HG03354 (cell line): ENCODE measurements at regions not wholly inside any gene's neighbourhood (a gene's known extent, or its start where the extent isn't known, plus 50 kb on each side); places are given as distances from the start of the nearest gene placed in this dataset.

Experiments used
- ATAC-seq: cut with Tn5 transposase; IDR thresholded peaks from one replicate; pipeline ENCODE4 v1.9.1; 2021; ENCODE audit warnings: mild to moderate bottlenecking; ENCODE audit not compliant: unreplicated experiment, poor library complexity, severe bottlenecking

DNA sequence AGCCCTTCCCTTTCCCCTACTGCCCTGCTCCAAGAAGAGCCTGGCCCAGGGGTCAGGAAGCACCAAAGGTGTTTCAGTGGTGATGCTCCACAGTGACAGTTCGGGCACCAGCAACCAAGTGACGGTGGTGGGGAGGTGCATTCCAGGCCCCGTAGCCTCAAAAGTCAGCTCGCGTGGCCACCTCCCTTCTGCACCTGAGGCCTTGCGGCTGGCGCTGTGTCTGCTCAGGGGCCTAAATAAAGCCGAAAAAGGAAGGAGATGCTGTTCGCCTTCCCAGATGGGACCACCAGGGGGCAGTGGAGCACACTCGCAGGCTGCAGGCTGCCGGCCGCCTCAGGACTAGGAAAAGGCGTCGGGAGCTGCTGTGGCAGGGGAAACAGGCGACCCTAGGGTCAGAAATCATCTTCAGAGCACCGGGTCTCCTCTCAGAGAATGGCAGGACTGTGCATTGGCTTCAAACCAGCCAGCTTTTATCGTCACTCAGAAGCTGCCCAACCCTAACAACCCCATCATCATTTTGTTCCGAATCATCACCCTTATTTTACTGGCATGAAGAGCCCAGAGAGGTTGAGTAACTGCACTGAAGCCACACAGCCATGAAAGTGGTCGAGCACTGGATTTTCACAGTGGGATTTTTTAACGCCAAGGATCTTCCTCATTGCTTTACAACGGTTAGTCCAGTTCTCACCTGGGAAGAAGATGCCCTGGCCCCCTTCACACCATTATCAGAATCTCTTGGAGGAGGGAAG lies 213.0 kb upstream of the CELF4 start:
- ATAC-seq = peak; percentile 88

DNA sequence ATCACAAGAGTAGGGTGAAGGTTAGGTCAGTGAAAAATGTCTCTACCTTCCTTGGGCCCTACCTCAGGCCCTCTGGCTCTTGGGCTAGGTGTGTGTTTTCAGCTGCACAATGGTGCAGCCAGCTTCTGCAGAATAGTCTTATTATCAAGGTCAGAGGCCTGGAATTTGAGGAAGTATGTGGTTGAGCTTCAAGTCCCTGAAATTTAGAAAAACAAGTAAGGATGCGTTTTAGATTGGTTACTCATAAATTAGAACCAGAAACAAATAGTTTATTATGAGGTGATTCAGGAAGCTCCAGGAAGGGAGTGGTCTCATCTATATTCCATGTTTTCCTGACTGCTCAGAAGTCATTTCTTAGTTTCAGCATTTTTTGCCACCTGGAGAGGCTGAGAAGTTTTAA lies 204.2 kb upstream of the CELF4 start:
- ATAC-seq = no peak

DNA sequence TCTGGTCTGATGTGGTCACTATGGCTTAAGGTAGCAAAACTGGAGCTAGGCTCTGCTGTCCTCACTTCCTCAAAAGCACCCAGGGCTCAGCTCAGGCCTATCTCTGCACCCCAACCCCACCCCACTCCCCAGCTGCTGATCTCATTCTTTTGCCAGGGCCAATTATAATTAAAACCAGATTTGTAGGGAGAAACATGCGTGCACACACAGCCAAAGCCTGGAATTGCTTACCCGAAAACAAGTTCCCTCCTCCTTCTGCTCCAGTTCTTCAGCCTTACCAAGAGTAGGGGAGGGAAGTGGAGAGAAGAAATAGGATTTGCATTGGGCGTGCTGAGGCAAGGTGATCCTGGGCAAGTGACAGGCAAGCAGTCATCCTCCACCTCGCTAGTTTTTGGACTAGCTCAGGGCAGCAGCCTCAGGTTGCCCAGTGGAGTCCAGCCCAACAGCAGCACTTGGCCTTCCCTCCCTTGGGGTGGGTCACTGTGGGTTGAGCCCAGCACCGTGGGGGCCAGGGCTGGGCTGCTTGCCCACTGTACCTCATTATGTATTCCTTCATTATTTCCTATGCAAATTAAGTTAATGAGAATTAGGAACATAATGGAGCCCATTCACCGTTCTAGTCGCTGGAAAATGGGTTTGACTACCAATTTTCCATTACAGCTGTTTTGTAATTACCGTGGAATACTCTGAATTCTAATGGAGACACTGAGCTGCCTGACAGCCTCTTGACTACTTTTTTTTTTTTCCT lies 199.1 kb upstream of the CELF4 start:
- no peak for ATAC-seq

DNA sequence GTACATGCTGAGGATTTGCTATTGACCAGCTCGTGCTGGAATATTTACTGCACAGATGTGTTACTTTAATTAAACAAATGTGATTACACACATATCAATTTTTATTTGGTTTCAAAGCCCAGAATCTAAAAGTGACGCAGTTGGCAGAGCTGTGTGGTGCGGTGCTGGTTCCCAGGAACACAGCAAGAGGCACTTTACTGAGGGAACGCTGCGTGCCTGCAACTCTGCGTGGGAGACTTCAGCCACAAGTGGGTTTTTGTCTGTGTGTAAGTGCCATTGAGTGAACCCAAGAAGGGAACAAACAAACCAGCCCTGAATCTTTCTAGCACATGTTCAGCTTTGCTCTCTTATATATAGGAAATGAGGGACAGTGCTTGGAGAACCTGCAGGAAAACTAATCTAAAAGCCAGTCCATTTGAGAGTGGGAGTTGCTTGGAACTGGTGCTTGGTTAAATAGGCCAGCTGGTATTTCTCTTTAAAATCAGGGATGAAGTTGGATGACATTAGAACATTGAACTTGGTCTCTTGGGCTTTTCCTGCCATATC lies 196.6 kb upstream of the CELF4 start:
- ATAC-seq = no peak

DNA sequence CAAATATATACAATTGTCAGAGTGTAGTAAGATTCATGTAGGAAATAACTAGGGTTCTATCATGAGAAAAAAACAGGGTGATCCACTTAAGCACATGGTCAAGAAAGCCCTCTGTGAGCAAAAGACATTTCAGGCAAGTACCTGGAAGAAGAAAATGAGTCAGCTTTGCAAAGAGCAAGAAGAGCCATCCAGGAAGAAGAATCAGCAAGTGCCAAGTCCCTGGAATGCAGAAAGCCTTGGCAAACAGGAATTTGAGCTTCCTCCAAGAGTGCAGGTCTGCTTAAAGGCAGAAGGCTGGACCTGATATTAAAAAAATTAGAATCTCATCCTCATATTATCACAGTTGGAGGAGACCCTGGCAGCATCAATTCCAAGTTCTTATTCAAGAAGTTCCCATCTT lies 188.5 kb upstream of the CELF4 start:
- no peak for ATAC-seq

DNA sequence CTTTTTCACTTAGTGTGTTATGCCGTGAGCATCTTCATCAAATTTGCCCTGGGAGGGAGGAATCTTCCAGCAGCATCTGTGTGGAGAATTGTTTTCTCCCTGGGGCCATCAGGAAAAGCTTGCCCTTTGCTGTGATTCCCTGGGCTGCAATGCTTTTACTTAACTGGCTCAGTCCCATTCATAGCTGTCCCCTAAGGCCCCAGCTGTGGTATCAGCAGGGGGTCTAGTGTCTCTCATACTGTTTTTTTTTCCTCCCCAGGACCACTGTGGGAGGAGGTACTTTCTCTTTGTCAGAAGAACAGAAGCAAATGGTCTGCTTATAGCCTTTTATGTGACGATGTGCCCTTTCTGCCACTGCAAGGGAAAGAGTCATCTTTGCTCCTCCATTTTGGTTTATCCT lies 176.8 kb upstream of the CELF4 start:
- ATAC-seq = no peak

DNA sequence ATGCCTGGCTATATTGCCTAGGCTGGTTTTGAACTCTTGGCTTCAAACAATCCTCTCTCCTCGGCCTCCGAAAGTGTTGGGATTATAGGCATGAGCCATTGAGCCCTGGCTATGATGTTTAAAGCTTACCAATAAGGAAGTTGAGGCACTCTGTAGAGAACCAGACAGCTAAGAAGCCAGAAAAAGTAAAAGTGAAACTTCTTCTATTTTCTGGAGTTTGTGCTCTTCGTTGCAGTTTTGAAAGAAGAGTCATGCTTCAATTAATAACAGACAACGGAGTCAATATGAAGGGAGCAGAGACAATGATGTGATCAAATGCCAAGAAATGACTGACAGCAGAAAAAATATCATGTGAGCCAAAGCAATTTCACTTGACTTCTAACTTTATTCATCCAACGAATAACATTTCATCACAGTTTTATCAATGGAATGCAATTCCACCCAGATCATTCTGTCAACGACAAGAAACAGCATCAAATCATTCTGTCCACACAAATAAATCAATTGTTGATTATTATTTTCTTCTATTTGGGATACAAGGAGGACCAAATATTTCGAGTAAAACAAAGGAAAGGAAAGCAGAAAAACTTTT lies 175.5 kb upstream of the CELF4 start:
- no peak for ATAC-seq

DNA sequence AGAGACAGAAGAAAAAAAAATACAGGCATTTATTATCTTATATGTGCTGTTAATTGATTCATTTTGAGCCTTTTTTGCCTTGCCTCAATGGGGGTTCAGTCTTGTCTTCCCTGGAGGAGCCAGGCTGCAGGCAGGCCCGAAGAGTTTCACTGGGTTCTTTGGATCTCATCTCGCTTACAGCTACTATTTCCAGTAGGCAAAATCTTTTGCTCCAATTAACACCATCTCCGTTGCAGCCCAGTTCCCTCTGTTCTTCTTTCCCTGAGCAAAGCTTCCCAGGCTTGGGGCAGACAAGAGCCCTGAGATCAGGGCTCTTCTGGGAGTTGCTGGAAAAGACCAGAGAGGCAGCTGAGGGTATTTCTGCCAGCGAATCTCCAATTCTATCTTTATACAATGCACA lies 168.8 kb upstream of the CELF4 start:
- ATAC-seq = no peak

DNA sequence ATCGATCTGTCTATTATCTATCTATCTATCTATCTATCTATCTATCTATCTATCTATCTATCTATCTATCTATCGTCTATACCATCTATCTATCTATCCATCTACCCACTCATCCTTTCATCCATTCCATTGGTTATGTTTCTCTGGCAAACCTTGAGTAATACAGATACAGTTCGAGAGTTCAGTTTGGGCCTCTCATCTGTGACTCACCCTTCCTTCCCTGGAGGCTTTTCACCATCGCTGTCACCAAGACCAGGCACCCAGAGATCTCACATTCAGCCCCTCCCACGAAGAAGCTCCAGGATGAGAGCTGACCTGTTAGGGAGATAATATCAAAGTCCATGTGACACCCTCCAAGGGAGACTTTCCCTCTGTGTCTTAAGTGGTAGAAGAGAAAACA lies 164.1 kb upstream of the CELF4 start:
- ATAC-seq = no peak

DNA sequence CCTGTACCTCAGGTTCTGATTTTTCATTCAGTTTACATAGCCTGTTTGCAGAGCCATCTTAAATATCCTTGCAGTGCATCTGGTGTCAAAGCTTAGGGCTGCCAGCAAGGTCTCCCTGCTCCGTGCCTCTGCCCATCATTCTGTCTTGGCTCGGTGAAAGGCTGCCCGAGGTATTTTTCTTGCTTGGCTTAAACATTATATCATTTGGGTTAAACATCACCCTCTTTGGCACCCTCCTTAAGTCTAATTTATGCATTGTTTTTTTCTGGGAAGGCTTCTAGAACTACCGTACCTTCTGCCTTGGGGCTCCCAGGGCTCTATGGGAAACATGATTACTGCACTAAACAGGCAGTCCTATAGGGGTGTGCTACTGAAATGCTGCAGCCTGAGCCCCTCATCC lies 158.6 kb upstream of the CELF4 start:
- no peak for ATAC-seq

DNA sequence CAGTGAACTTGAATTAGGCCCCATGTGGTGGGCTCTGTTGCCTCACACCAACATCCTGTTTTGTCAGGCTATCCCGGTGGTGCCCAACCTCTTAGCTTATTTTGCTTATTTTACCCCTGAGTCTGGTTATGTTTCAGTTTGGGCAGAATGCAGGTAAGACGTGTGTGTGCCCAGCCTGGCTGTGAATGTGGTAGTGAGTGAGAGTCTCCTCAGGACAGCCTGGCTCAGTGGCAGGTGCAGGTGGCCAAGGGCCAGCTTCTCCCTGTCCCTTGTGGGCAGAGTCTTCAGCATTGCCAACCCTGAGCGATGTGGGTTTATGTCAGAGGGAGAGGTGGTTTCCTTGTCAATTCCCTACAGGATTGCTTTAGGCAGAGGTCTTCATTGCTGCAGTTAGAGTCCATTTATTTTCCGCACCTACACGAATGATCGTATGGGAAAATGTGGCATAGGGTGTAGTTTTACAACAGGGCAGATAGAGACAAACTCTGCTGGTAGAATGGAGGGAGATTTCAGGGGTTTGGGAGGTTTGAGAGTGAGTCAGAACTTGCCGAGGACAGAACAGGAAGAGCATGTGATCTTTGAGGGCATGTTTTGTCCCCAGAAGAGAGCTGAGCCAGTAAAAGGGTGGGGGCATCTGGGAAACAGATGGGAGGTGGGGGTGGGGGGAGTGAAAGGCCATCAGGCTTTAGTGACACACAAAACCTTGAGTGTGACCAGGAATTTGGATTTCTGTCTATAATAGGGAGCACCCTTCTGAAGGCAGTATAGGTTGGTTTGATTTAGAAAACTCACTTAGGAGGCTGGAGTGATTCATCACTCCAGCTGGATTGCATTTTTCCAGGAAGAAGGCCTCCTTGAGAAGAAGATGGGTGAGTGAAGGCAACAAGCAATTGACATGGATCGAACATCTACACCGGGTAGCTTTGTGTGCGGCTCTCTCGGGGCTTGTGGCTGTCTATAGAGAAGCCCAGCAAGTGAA lies 156.2 kb upstream of the CELF4 start:
- ATAC-seq = no peak

DNA sequence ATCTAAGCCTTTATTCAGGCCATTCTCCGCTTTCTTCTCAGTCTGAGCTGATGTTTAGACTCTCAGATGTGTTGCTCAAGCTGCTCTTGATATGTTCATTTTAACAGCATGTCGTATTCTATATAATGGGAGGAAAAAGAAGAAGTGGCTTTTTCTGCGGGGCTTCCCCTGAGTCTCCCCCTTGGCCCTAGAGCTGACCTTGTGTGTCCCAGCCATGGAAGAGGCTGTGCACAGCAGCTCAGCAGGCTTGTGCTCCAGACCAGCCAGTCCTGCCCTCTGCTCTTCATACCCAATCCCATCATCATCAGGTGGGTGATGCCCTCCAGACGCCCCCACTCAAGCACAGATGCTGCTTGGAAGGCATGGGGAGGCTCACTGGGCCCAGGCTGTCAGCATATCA lies 155.1 kb upstream of the CELF4 start:
- ATAC-seq = no peak

DNA sequence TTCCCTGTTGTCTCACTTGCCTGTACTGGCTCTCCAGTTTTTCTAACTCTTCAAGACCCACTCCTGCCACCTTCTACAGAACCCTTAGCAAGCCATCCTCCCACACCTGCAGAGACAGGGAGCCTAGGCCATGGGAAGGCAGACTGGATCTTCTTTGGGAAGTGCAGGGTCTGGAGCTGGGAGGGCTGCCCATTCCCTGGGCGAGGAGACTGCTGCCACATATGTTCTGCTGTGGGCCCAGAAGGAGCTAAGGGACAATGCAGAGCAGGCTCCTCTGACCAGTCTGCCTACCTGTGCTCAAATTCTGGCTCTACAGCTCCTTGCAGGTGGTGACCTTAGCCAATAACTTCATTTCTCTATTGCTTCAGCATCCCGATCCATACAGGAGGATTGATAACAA lies 152.1 kb upstream of the CELF4 start:
- no peak for ATAC-seq

DNA sequence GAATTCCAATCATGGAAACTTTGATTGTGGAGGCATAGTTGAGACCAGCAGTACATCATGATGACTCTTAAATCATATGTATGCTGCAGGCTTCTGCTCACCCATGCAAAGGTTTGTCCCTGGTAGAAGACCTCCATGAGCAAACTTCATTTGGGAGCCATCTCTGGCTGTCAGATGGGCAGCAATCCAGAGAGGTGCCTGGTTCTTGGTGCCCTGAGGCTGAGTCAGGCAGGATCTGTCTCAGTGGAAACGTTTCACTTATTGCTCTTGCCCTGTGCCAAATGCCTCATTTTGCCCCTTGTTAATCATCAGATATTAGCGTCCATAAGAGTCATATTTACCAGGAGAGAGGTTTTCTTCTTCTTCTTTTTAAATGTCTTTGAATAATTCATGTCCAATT lies 151.5 kb upstream of the CELF4 start:
- ATAC-seq = no peak

DNA sequence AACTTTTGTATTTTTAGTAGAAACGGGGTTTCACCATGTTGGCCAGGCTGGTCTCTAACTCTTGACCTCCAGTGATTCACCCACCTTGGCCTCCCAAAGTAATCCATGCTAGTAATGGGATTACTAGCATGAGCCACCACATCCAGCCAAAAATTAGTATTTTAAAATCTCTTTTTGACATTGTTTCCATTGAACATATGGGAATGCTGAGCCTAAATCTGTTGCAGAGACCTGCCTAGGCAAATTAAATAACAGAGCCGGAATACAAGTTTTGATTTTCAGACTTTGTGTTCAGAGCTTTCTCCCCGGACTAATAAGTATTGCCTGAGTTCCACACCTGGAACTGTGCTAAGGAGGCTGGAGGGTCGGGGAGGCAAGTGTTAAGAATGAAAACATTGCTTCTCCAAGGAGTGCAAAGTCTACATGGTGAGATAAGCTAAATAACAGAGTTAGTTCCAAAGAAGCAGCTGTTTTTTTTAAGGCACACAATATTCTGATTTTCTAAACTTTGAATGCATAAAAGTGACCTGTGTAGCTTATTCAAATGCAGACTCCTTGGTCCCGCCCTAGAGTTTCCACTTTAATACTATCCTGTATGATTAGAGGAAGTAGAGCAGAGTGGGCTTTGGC lies 150.6 kb upstream of the CELF4 start:
- no peak for ATAC-seq

DNA sequence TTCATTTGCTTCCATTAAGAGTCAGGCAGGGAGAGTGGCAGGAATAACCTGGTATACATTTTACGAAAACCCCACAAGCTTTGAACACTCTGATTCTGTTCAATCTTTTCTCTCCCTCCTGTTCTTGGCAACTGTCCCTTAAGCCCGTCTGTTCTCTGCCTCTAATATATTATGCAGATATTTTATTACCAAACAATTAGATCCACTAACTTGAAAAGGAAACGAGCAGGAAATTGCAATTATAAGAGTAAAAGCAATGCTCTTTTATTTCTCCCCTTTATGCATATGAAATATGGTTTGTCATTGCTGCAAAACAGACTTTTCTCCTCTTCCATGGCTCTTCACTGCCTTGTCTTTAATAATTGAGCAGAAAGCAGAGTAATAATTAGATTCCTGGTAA lies 149.1 kb upstream of the CELF4 start:
- no peak for ATAC-seq

DNA sequence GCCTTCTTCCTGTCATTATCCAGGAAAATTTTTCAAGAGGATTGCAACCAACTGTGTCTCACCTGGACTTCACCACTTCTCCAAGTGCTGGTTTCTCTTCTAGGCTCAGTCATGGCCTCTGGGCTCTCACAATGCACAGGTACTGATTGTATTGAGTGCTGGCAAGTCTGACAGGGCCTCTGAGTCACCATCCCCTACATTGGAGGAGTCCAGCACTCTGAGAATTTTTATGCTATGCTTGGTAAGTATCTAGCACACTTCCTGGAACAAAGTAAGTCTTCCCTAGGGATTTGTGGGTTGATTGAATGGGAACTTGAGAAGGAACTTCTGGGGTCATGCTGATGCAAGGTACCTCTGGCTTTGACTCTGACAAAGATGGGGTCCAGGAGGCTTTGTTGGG lies 147.2 kb upstream of the CELF4 start:
- no peak for ATAC-seq

DNA sequence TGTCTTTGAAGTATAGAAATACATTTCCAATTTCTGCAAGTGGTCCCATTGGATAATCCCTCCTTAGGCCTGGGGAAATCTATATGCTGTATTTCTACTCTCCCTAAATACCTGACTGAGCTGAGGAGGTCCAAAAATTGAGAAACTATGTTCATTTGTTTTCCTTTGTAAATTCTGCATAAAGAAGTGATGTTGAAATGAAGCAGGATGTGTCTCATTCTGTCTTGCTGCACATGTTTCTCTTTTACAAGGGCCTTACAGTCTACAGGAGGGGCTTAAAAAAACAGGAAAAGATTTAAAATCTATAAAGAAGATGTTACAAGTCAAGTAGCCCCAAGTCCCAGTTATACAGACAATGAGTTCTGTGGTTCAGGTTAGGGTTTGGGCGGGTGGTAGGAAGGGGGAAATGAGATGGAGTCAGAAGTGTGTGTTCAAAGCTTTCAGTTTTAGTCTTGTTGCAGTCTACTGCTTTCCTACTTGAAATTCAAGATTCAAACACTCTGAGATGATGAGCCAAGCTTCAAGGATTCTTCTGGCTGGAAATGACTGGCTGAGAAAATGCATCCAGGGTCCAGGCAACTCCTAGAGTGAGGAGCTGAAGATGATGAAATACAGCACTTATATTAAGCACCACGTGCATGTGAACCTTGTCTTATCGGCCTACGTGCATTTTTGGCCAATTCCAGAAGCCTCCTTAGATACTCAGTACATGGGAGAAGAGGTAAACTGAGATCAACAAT lies 146.3 kb upstream of the CELF4 start:
- ATAC-seq = no peak

DNA sequence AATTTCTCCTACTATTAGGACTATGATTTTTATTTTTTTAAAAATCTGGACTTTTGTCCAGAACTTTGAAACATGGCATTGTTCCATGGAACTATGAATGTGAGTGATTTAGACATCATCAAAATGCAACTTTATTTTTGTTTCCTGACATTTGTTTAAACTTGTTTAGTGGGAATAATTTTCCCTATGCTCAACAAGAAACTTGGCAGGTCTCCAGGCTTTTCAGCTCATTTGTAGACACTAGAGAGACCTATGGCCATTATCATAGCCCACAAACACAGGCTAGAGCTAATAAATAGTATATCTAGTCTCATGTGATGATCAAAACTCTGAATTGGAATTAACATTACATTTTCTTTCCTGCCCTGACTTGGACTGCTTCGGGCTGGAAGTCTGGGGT lies 145.1 kb upstream of the CELF4 start:
- no peak for ATAC-seq
